ENCODE measurements at regions not wholly inside any gene's neighbourhood (a gene's known extent, or its start where the extent isn't known, plus 50 kb on each side); places are given as distances from the start of the nearest gene placed in this dataset.

GRCh38 chr2:144310889-144311608 is 208.9 kb downstream of the ZEB2 start:
- no peaks in the 10 kb centered on the region for H3K9me3 ChIP-seq
- no peak for FAIRE-seq
- no peak overlapping the region for H3K4me3 ChIP-seq
- no peaks in the 10 kb centered on the region for H3K4me1 ChIP-seq
- H3K27me3 ChIP-seq: no peaks in the 10 kb centered on the region
- no peak for ATAC-seq
- H3K27ac ChIP-seq: no peak overlapping the region
- intact Hi-C loops (cut with DNase I): no loop called here
- no peaks in the 10 kb centered on the region for H3K36me3 ChIP-seq
- TF ChIP-seq, protein P1, sequence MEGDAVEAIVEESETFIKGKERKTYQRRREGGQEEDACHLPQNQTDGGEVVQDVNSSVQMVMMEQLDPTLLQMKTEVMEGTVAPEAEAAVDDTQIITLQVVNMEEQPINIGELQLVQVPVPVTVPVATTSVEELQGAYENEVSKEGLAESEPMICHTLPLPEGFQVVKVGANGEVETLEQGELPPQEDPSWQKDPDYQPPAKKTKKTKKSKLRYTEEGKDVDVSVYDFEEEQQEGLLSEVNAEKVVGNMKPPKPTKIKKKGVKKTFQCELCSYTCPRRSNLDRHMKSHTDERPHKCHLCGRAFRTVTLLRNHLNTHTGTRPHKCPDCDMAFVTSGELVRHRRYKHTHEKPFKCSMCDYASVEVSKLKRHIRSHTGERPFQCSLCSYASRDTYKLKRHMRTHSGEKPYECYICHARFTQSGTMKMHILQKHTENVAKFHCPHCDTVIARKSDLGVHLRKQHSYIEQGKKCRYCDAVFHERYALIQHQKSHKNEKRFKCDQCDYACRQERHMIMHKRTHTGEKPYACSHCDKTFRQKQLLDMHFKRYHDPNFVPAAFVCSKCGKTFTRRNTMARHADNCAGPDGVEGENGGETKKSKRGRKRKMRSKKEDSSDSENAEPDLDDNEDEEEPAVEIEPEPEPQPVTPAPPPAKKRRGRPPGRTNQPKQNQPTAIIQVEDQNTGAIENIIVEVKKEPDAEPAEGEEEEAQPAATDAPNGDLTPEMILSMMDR (IDR thresholded peaks at IDR 0.05): no peak
- WGBS, 2 donors: 86 to 90% methylated on average over 4 of the region's 4 CpGs
- no peak for DNase-seq

DNA sequence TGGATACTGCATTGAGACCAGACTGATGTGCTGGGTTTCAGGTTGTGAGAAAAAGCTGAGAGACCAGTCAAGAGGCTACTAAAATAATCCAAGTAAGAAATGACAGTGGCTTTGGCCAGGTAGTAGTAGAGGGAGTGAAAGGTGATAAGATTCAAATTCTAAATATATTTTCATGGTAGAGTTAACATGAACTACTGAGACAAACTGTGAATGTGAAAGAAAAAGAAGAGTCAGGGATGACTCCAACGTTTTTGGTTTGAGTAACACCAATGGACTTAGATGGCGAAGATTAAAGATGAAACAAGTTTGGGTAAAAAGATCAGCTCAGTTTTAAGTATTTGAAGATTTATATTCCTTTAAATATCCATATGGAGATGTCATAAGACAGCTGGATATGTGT is 209.4 kb downstream of the ZEB2 start:
- TF ChIP-seq, protein P1 (IDR thresholded peaks at IDR 0.05): no peak
- H3K36me3 ChIP-seq: no peaks in the 10 kb centered on the region
- DNase-seq: no peak
- no peaks in the 10 kb centered on the region for H3K9me3 ChIP-seq
- intact Hi-C loops (cut with DNase I): no loop called here
- no peaks in the 10 kb centered on the region for H3K27me3 ChIP-seq
- no peak overlapping the region for H3K27ac ChIP-seq
- ATAC-seq: no peak
- WGBS, 2 donors: 79 to 88% methylated on average over 2 of the region's 2 CpGs
- FAIRE-seq: no peak
- H3K4me1 ChIP-seq: no peaks in the 10 kb centered on the region
- H3K4me3 ChIP-seq: no peak overlapping the region

GRCh38 chr2:144307711-144308110 is 212.2 kb downstream of the ZEB2 start:
- Histone ChIP-seq H3K36me3 (no peaks in the 10 kb centered on the region), H3K9me3 (no peaks in the 10 kb centered on the region), H3K4me1 (no peaks in the 10 kb centered on the region), H3K27ac (no peak overlapping the region), H3K27me3 (no peaks in the 10 kb centered on the region), H3K4me3 (no peak overlapping the region)
- FAIRE-seq (no peak), ATAC-seq (no peak), DNase-seq (no peak)
- TF ChIP-seq, protein P1 (IDR thresholded peaks at IDR 0.05): no peak
- WGBS, 2 donors: 92 to 93% methylated on average over 2 of the region's 2 CpGs
- intact Hi-C loops (cut with DNase I): no loop called here

DNA sequence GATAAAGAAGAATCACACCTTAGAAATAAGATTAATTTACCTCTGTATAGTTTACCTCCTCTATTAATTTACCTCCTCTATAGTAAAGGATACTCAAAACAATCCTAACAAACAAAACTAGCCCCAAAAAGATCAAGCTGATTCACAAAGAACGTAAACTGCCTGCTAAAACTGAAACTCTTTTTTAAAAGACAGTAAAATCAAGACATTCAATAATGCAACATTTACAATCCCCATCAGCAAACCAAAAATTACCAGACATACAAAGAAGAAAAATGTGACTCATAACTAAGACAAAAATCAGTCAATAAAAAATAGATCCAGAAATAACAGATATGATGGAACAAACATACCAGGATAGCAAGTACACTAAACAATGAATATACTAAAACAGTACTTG is 215.7 kb downstream of the ZEB2 start:
- TF ChIP-seq, protein P1 (IDR thresholded peaks at IDR 0.05): no peak
- no peak for FAIRE-seq

DNA sequence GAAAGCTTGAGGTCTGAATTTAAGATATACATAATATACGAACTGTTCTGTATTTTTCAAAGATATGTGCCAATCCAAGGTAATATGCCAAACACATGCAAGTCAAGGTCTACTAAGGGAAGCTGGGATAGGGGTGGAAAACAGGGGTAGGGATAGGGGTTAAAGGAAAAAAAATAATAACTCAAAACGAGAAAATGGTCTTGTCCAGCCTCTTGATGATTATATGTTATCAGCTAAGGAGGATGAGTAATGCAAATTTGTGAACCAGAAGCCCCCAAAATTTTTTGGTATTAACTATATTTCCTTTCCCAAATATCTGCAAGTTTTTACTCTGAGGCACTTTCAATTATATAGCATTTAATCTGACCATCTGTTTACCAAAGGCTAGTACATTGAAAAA is 219.3 kb downstream of the ZEB2 start:
- Histone ChIP-seq H3K27ac (no peak overlapping the region), H3K4me3 (no peak overlapping the region), H3K27me3 (no peaks in the 10 kb centered on the region), H3K4me1 (no peaks in the 10 kb centered on the region), H3K9me3 (no peaks in the 10 kb centered on the region), H3K36me3 (no peaks in the 10 kb centered on the region)
- intact Hi-C loops (cut with DNase I): no loop called here
- no peak for ATAC-seq
- WGBS, 2 donors: 61 to 81% methylated on average over 2 of the region's 2 CpGs
- TF ChIP-seq, protein P1 (IDR thresholded peaks at IDR 0.05): no peak
- no peak for DNase-seq
- no peak for FAIRE-seq

More for the DNA sequence above, 215.7 kb downstream of the ZEB2 start:
- H3K27me3 ChIP-seq: no peaks in the 10 kb centered on the region
- intact Hi-C loops (cut with DNase I): no loop called here
- H3K27ac ChIP-seq: no peak overlapping the region
- no peaks in the 10 kb centered on the region for H3K36me3 ChIP-seq
- WGBS, 2 donors: 95 to 99% methylated on average over 1 of the region's 1 CpG
- H3K4me1 ChIP-seq: no peaks in the 10 kb centered on the region
- no peak for DNase-seq
- no peaks in the 10 kb centered on the region for H3K9me3 ChIP-seq
- ATAC-seq: no peak
- H3K4me3 ChIP-seq: no peak overlapping the region

Data from pancreas (tissue), 10 donors.